Thymus (tissue), 11 donors: ENCODE measurements at regions not wholly inside any gene's neighbourhood (a gene's known extent, or its start where the extent isn't known, plus 50 kb on each side); places are given as distances from the start of the nearest gene placed in this dataset.

Source experiments
- DNase-seq, 9 donors: peaks; one replicate each; pipeline ENCODE4 v3.0.0-alpha.2; 2013; ENCODE audit warnings: low spot score in 9 of 9, low read depth in 6 of 9, missing footprints in 1 of 9
- H3K27ac ChIP-seq, 2 donors: one replicate each; pipeline ENCODE4 v1.5.1; 2013; ENCODE audit warnings: control low read depth in 1 of 2, low read depth in 1 of 2, low read length in 1 of 2, mild to moderate bottlenecking in 1 of 2, moderate library complexity in 1 of 2
- H3K27me3 ChIP-seq, 2 donors: one replicate each; pipeline ENCODE4 v1.5.1; 2013; ENCODE audit warnings: low read length in 1 of 2; ENCODE audit not compliant: control insufficient read depth in 2 of 2, insufficient read depth in 1 of 2
- H3K36me3 ChIP-seq, 2 donors: one replicate each; pipeline ENCODE4 v1.5.1; 2013; ENCODE audit warnings: low read length in 1 of 2, mild to moderate bottlenecking in 1 of 2, moderate library complexity in 1 of 2; ENCODE audit not compliant: control insufficient read depth in 2 of 2, insufficient read depth in 2 of 2
- H3K4me1 ChIP-seq, 2 donors: one replicate each; pipeline ENCODE4 v1.5.1; 2013; ENCODE audit warnings: low read length in 2 of 2; ENCODE audit not compliant: control insufficient read depth in 2 of 2, insufficient read depth in 2 of 2
- H3K4me3 ChIP-seq, 2 donors: one replicate each; pipeline ENCODE4 v1.5.1; 2013; ENCODE audit warnings: low read length in 2 of 2, control low read depth in 1 of 2, mild to moderate bottlenecking in 1 of 2
- H3K9me3 ChIP-seq, 2 donors: one replicate each; pipeline ENCODE4 v1.5.1; 2013; ENCODE audit warnings: low read length in 1 of 2, mild to moderate bottlenecking in 1 of 2; ENCODE audit not compliant: control insufficient read depth in 2 of 2, insufficient read depth in 1 of 2
- WGBS: extraction: QIAGEN DNeasy Blood & Tissue Kit; methylation state at CpG from one replicate; pipeline ENCODE4 v1.1.7; 2013; 5-methylcytosine and 5-hydroxymethylcytosine counted together
- donor health status: healthy.

DNA sequence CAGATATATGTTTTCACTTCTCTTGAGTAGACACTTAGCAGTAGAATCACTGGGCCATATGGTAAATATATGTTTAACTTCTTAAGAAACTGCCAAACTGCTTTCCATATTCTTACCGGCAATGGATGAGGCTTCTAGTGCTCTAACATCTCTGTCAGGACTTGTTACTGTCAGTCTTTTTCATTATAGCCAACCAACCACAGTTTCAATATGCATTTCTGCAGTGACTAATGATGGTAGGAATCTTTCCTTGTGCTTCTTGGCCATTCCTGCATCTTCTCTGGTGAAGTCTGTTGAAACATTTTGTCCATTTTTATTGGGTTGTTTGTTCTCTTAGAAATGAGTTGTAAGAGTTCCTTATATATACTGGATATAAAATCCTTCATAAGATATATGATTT, 66.0 kb upstream of the SYNDIG1 start:
- WGBS, result 91% methylated on average over 1 of the region's 1 CpG
- no peaks in the 10 kb centered on the region for H3K36me3 ChIP-seq
- no peak overlapping the region for H3K27ac ChIP-seq
- H3K27me3 ChIP-seq, result no peaks in the 10 kb centered on the region
- H3K9me3 ChIP-seq, result no peaks in the 10 kb centered on the region
- H3K4me3 ChIP-seq, result no peak overlapping the region
- peaks cover 5 to 11% of the 10 kb centered on the region in 2 donors for H3K4me1 ChIP-seq
- DNase-seq, result no peak

DNA sequence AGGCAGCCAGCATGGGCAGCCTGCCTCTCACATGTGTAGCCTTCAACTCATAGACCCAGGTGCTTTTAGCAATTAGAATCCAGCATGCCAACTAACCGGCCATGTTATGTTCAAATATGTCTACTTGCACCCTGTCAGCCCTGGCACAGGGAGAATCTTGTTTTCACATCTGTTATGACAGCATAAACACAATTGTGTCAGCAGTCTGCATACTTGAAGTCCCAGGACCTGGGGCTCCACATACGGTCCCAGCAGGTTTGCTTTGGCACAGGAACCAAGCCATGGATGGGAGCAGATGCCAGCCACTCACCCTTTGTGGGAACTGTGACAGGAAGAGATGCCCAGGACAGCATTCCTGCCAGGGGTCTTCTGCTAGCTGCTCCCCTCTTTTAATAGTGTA, 67.2 kb upstream of the SYNDIG1 start:
- Histone ChIP-seq H3K4me3 (no peak overlapping the region), H3K27me3 (no peaks in the 10 kb centered on the region), H3K36me3 (no peaks in the 10 kb centered on the region), H3K4me1 (peaks cover 5 to 11% of the 10 kb centered on the region in 2 donors), H3K9me3 (no peaks in the 10 kb centered on the region), H3K27ac (no peak overlapping the region)
- 95% methylated on average over 2 of the region's 2 CpGs for WGBS
- no peak for DNase-seq

DNA sequence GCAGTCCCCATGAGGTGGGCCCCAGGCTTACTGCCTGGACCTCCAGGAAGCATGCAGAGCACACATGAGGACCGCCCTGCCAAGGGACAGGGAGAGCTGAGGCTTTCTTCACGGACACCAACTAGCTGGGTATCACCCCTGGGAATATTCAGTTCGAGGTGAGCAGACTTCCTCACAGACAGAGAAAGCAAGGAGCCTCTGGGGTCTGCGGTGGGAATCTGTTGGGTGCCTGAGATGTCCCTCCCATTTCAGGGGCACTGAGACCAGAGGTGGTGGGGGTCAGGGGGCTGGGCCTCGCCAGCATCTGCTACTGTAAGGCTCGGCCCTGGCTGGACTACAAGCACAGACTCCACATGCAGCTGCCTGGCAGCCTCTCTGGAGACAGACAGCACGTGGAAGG, 74.3 kb upstream of the SYNDIG1 start:
- Histone ChIP-seq H3K4me1 (peaks cover 3 to 9% of the 10 kb centered on the region in 2 donors), H3K27ac (no peak overlapping the region), H3K27me3 (no peaks in the 10 kb centered on the region), H3K36me3 (no peaks in the 10 kb centered on the region), H3K4me3 (no peak overlapping the region), H3K9me3 (no peaks in the 10 kb centered on the region)
- DNase-seq, result no peak
- WGBS, result 95% methylated on average over 7 of the region's 7 CpGs

DNA sequence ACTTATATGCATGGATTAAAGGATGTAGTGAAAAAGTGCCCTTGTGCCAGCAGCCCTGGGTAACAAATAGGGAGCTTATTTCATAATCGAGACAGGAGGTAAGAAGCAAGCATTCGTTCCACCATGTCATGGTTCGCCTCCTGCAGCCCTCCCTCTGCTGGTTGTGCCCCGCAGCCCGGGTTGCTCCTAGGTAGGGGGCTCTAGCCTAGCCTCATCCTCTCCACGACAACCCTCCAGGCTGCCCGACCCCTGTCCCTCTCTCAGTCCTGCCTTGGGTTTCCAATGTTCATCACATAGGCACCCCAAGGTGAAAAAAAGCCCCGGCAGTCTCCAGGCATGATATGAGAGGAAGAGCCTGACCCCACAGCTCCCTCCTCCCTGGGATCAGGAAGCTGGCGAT, 75.5 kb upstream of the SYNDIG1 start:
- Histone ChIP-seq H3K27me3 (no peaks in the 10 kb centered on the region), H3K27ac (no peak overlapping the region), H3K9me3 (no peaks in the 10 kb centered on the region), H3K4me3 (no peak overlapping the region), H3K4me1 (peaks cover 13 to 21% of the 10 kb centered on the region in 2 donors), H3K36me3 (no peaks in the 10 kb centered on the region)
- no peak for DNase-seq
- 94% methylated on average over 9 of the region's 9 CpGs for WGBS

DNA sequence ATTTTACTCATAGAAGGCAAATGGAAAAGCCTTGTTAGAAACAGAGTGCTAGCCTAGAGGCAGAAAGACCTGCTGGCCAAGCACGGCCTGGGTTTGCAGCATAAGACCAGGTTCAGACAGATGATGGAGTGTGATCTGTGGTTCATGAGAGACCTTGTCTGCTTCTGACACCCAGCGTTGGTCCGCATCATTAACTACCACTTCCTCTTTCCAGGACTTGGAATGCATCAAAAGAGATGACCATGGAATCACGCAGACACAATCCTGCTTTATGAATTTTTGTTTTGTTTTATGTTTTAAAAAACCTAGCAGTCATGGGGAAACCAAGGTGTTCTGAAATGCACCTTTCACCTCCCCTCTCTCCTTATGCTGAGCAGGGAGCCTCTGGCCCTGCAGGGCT, 76.8 kb upstream of the SYNDIG1 start:
- Histone ChIP-seq H3K4me3 (no peak overlapping the region), H3K27ac (no peak overlapping the region), H3K27me3 (no peaks in the 10 kb centered on the region), H3K36me3 (no peaks in the 10 kb centered on the region), H3K9me3 (no peaks in the 10 kb centered on the region), H3K4me1 (peaks cover 16 to 33% of the 10 kb centered on the region in 2 donors)
- DNase-seq, result no peak
- 91% methylated on average over 4 of the region's 4 CpGs for WGBS

DNA sequence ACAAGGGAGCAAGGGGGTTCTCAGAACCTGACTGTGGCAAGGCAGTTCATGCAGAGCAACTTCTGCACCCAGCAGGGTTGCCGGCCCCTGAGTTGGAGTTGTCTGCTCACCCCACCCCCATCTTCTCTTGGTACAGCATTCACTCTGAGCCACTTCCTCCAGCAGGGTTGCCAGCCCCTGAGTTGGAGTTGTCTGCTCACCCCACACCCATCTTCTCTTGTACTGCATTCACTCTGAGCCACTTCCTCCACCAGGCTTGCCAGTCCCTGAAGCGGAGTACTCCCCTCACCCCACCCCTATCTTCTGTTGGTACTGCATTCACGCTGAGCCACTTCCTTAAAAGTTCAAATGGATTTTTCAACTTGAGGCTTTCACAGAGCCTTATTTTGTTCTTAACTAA, 79.7 kb upstream of the SYNDIG1 start:
- peak; percentile 62 to 94 (median 86) for DNase-seq
- no peaks in the 10 kb centered on the region for H3K36me3 ChIP-seq
- WGBS, result 7% methylated on average over 3 of the region's 3 CpGs
- H3K4me1 ChIP-seq, result peaks cover 20 to 37% of the 10 kb centered on the region in 2 donors
- no peaks in the 10 kb centered on the region for H3K27me3 ChIP-seq
- H3K9me3 ChIP-seq, result no peaks in the 10 kb centered on the region
- no peak overlapping the region for H3K4me3 ChIP-seq
- peak overlapping the region; percentile 55 to 88 for H3K27ac ChIP-seq

DNA sequence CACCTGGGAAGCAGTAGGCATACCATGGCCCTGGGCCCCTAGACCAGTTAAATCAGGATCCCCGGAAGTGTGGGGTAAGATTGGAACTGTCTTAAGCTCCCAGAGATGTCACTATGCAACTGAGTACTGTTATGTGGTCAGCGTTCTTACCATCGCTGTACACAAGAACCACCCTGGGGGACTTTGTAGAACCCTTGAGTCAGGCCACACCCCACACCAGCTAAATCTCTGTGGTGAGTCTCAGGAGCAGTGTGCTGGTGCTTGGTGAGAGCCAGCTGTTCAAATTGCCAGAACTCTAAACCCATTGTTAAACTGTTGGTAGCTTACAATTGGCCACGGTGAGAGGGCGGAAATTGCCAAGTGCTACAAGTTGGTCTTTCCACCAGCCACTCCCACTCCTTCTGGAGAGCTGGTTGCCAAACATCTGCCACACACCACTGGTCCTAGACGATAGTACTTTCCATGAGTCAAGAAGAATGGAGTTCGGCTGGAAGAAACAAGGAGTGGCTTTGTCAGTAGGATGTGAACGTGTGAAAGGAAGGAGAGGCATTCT, 80.5 kb upstream of the SYNDIG1 start:
- peak overlapping the region; percentile 55 to 88 for H3K27ac ChIP-seq
- 84% methylated on average over 8 of the region's 8 CpGs for WGBS
- peak in 1 of 9 donors; percentile 28 for DNase-seq

DNA sequence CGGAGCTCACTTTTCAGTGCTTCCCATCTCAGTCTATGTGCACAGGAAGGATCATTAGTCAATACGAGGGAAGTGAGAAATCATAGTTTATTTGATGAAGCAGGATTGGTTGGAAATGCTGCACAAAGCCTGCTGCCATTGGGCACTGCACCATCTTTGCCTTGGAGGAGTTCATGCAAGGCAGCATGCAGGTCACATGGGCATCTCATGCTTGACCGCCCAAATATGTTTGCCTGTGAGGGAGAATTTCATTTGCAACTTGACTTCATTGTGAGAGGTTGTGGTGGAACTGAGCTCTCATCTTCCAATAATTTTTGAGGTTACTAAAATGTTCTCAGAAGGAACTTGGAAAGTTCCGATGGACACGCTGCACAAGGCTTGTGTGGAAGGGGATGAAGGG, 83.9 kb upstream of the SYNDIG1 start:
- WGBS, result 96% methylated on average over 5 of the region's 5 CpGs
- Histone ChIP-seq H3K9me3 (no peaks in the 10 kb centered on the region), H3K4me1 (peaks cover 20 to 37% of the 10 kb centered on the region in 2 donors), H3K36me3 (no peaks in the 10 kb centered on the region), H3K27ac (no peak overlapping the region), H3K4me3 (no peak overlapping the region), H3K27me3 (no peaks in the 10 kb centered on the region)
- no peak for DNase-seq

More for the DNA sequence above, 80.5 kb upstream of the SYNDIG1 start:
- no peaks in the 10 kb centered on the region for H3K27me3 ChIP-seq
- no peaks in the 10 kb centered on the region for H3K36me3 ChIP-seq
- peaks cover 20 to 37% of the 10 kb centered on the region in 2 donors for H3K4me1 ChIP-seq
- no peaks in the 10 kb centered on the region for H3K9me3 ChIP-seq
- H3K4me3 ChIP-seq, result no peak overlapping the region

DNA sequence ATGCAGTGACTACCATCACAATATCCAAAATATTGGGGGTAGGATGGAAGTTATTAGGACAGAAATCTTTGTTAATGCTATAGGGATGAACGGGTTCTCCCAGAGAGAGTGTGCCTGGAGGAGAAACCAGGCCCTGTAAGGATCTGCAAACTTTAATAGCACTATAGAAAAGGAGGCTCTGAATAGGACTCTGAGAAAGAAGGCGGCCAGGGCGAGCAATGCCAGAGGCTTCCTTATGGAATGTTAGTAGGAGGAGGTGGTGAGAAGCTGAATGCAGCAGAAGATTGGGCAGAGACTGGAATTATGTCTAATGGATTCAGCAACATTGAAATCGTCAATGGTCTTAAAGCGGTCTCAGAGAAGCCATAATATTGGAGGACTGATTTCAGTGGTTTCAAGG, 84.6 kb upstream of the SYNDIG1 start:
- no peaks in the 10 kb centered on the region for H3K36me3 ChIP-seq
- peaks cover 14 to 30% of the 10 kb centered on the region in 2 donors for H3K4me1 ChIP-seq

More for the DNA sequence above, 84.6 kb upstream of the SYNDIG1 start:
- H3K27ac ChIP-seq, result no peak overlapping the region
- no peak for DNase-seq
- no peaks in the 10 kb centered on the region for H3K27me3 ChIP-seq
- H3K9me3 ChIP-seq, result no peaks in the 10 kb centered on the region
- no peak overlapping the region for H3K4me3 ChIP-seq
- WGBS, result 89% methylated on average over 5 of the region's 5 CpGs
